OCI-LY7 (cell line): ENCODE measurements at regions not wholly inside any gene's neighbourhood (a gene's known extent, or its start where the extent isn't known, plus 50 kb on each side); places are given as distances from the start of the nearest gene placed in this dataset.

Source experiments
- BruUV-seq: library from RNA; stranded (reverse); fragments of 400-500 nt; replicated peaks from 2 replicates; lab custom pipeline; 2021; lab: Mats Ljungman, UMichigan
- CTCF ChIA-PET: fragments of 300-600 bp; sonication (Branson Sonifier 250); formaldehyde crosslinking; loops from one replicate; lab custom pipeline; 2022; ENCODE audit warnings: antibody characterized with exemption; ENCODE audit not compliant: unreplicated experiment; lab: Charles Lee
- POLR2A ChIA-PET: fragments of 300-600 bp; sonication (Branson Sonifier 250); formaldehyde crosslinking; loops from one replicate; lab custom pipeline; 2022; ENCODE audit warnings: antibody characterized with exemption; lab: Charles Lee
- DNase-seq: peaks from one replicate; pipeline ENCODE4 v3.0.0-alpha.2; 2015; ENCODE audit warnings: low spot score
- H2AFZ ChIP-seq: fragments of 200-600 bp; sonication (generic), shearing (Covaris generic); 2 replicates; pipeline ENCODE4 v1.6.1; 2014; ENCODE audit warnings: mild to moderate bottlenecking, antibody characterized with exemption, low read length, moderate library complexity
- H3K27ac ChIP-seq: fragments of 200-600 bp; sonication (generic); 2 replicates; pipeline ENCODE4 v1.5.1; 2014; ENCODE audit warnings: mixed run types, low read depth, mild to moderate bottlenecking, moderate library complexity, low read length, inconsistent platforms; ENCODE audit not compliant: poor library complexity, severe bottlenecking
- H3K36me3 ChIP-seq: fragments of 200-600 bp; sonication (generic); 2 replicates; pipeline ENCODE4 v1.6.1; 2014; ENCODE audit warnings: mild to moderate bottlenecking, antibody characterized with exemption, low read length, moderate library complexity, mixed read lengths; ENCODE audit not compliant: insufficient read depth
- H3K4me1 ChIP-seq: fragments of 200-600 bp; sonication (generic); 2 replicates; pipeline ENCODE4 v1.5.1; 2014; ENCODE audit warnings: mild to moderate bottlenecking, low read length; ENCODE audit not compliant: insufficient read depth, poor library complexity, severe bottlenecking
- H3K4me2 ChIP-seq: fragments of 200-600 bp; sonication (generic); 2 replicates; pipeline ENCODE4 v1.6.1; 2014; ENCODE audit warnings: mild to moderate bottlenecking, low read length
- H3K4me3 ChIP-seq: fragments of 200-600 bp; sonication (generic); 2 replicates; pipeline ENCODE4 v1.5.1; 2014; ENCODE audit warnings: mild to moderate bottlenecking, low read depth, low read length; ENCODE audit not compliant: poor library complexity, severe bottlenecking
- H3K79me2 ChIP-seq: fragments of 200-600 bp; sonication (generic); 2 replicates; pipeline ENCODE4 v1.6.1; 2016; ENCODE audit warnings: low read depth, mild to moderate bottlenecking, low read length, moderate library complexity, mixed read lengths; ENCODE audit not compliant: insufficient read depth
- H3K9me2 ChIP-seq: fragments of 200-600 bp; sonication (generic); 2 replicates; pipeline ENCODE4 v1.6.1; 2016; ENCODE audit warnings: mild to moderate bottlenecking, low read length, mixed read lengths; ENCODE audit not compliant: insufficient read depth
- H3K9me3 ChIP-seq: fragments of 200-600 bp; sonication (generic); 2 replicates; pipeline ENCODE4 v1.6.1; 2014; ENCODE audit warnings: mild to moderate bottlenecking, mixed run types, low read length, mixed read lengths
- H4K20me1 ChIP-seq: fragments of 200-600 bp; sonication (generic); 2 replicates; pipeline ENCODE4 v1.6.1; 2014; ENCODE audit warnings: mild to moderate bottlenecking, antibody characterized with exemption, low read length, moderate library complexity, mixed read lengths; ENCODE audit not compliant: insufficient read depth
- CTCF ChIP-seq: fragments of 200-600 bp; sonication (generic); conservative IDR thresholded peaks from 2 replicates; pipeline ENCODE4 v1.5.1; 2014; ENCODE audit warnings: mild to moderate bottlenecking, antibody characterized with exemption, low read length, moderate library complexity, mixed read lengths
- EZH2phosphoT487 ChIP-seq: fragments of 200-600 bp; sonication (generic); IDR thresholded peaks from 2 replicates; pipeline ENCODE4 v1.6.1; 2018; ENCODE audit warnings: low read depth, borderline replicate concordance, mild to moderate bottlenecking, mixed run types, antibody characterized with exemption, low read length, moderate library complexity, mixed read lengths
- intact Hi-C: fragments of 100-400 bp; cut with micrococcal nuclease; formaldehyde crosslinking; loops from one replicate; pipeline ENCODE4 v1.10.0; 2022; ENCODE audit not compliant: unreplicated experiment

- ChIA-PET CTCF (no interaction called here), POLR2A (interaction anchor here (0.7 to 0.8 kb wide), 2 partner anchors 11 to 15 kb away, joined by 3 read pairs; no protein-coding TSS in a partner anchor)
- H3K4me1 ChIP-seq: no peaks in the 10 kb centered on the region
- DNase-seq: no peak
- no peaks in the 10 kb centered on the region for H4K20me1 ChIP-seq
- H2AFZ ChIP-seq: no peak overlapping the region
- intact Hi-C loops: no loop called here
- no peaks in the 10 kb centered on the region for H3K9me2 ChIP-seq
- H3K4me3 ChIP-seq: no peak overlapping the region
- no peaks in the 10 kb centered on the region for H3K79me2 ChIP-seq
- no peaks in the 10 kb centered on the region for H3K36me3 ChIP-seq
- H3K4me2 ChIP-seq: no peak overlapping the region
- H3K27ac ChIP-seq: no peak overlapping the region
- H3K9me3 ChIP-seq: no peaks in the 10 kb centered on the region
- TF ChIP-seq CTCF: no peak
- no peak for TF ChIP-seq EZH2phosphoT487
- BruUV-seq: no TSS peak
Observed at GRCh38 chr17:69857412-69857835, 217.6 kb upstream of the KCNJ16 start.

GRCh38 chr17:69858460-69858859, 216.6 kb upstream of the KCNJ16 start:
- Histone ChIP-seq H4K20me1 (no peaks in the 10 kb centered on the region), H3K4me1 (no peaks in the 10 kb centered on the region), H3K79me2 (no peaks in the 10 kb centered on the region), H2AFZ (no peak overlapping the region), H3K4me3 (no peak overlapping the region), H3K36me3 (no peaks in the 10 kb centered on the region), H3K9me2 (no peaks in the 10 kb centered on the region), H3K9me3 (no peaks in the 10 kb centered on the region), H3K27ac (no peak overlapping the region), H3K4me2 (no peak overlapping the region)
- intact Hi-C loops: no loop called here
- TF ChIP-seq EZH2phosphoT487 (no peak), CTCF (no peak)
- no TSS peak for BruUV-seq
- ChIA-PET POLR2A (interaction anchor here (0.7 to 1.4 kb wide), 2 partner anchors 128 to 252 kb away, joined by 3 read pairs; no protein-coding TSS in a partner anchor), CTCF (no interaction called here)
- DNase-seq: no peak

GRCh38 chr17:69860142-69860680, 214.8 kb upstream of the KCNJ16 start:
- H3K4me3 ChIP-seq: no peak overlapping the region
- no peaks in the 10 kb centered on the region for H3K4me1 ChIP-seq
- POLR2A ChIA-PET: interaction anchor here (0.6 to 1.1 kb wide), 6 partner anchors 7 to 361 kb away, joined by 3 to 8 read pairs (median 3); no protein-coding TSS in a partner anchor
- BruUV-seq: no TSS peak
- intact Hi-C loops: no loop called here
- TF ChIP-seq CTCF (no peak), EZH2phosphoT487 (no peak)
- CTCF ChIA-PET: no interaction called here
- H4K20me1 ChIP-seq: no peaks in the 10 kb centered on the region
- no peaks in the 10 kb centered on the region for H3K9me3 ChIP-seq
- no peaks in the 10 kb centered on the region for H3K9me2 ChIP-seq
- no peaks in the 10 kb centered on the region for H3K36me3 ChIP-seq
- H3K4me2 ChIP-seq: no peak overlapping the region
- H3K27ac ChIP-seq: no peak overlapping the region
- H3K79me2 ChIP-seq: no peaks in the 10 kb centered on the region
- H2AFZ ChIP-seq: no peak overlapping the region
- no peak for DNase-seq
